T-helper 22 cell (primary cell): ENCODE measurements at regions not wholly inside any gene's neighbourhood (a gene's known extent, or its start where the extent isn't known, plus 50 kb on each side); places are given as distances from the start of the nearest gene placed in this dataset.

ENCODE experiments used
- DNase-seq: peaks from one replicate; pipeline ENCODE4 v3.0.0-alpha.2; 2020; ENCODE audit warnings: low read depth

DNA sequence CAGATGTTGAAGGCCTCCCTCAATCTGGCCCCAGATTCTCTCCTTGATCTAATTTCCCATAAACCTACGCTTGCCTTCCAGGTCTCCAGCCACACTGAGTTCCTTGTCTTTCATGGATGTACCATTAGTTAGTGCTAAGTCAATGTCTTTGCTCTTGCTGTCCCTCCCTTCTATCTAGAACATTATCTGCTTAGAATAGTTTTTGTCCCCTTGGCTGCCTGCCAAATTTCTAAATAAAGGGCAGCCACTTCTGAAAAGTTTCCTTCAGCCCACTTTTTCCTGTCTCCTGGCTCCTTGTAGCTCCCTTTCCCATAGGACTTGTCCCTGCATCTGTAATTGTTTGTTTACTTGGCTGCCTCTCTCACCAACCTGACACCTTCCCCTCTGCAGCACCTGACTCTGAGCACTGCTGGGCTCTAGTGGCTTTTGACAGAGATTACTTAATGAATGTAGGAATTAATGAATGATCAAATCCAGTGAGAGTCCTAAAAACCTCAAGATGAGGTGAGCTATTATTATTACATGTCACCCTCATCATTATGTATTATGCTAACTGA is 58.3 kb downstream of the CXCL12 start:
- DNase-seq, result no peak

DNA sequence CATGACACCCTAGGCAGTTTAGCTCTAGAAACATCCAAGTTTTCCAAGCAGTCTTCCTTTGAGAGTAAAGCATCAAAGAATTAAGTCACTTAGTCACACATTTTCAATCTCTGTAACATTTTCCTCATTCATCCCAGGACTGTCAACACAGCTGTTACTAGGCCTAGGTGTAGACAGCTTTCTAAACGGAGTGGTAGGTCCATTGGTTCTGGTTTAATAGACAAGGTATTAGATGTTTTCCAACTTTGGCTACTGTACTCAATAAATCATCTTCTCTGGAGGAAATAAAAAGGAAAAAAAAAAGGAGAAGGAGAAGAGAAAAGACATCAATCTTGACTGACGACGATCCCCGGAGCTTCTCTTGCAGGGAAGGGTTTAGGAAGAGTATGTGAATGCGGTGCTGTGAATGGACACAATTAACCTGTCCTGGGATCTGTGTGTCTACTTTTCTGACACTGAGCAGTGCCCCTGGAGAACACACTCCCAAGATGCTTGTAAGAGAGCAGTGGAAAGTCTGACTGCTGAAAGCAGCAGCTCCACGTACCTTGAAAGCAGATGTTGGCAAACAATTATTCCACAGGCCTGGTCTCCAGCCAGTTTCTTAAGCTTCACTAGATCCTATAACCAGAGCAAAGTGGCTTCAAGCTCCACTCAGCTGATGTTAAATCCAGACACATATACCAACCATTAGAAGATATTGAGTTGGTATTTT is 59.1 kb downstream of the CXCL12 start:
- no peak for DNase-seq

GRCh38 chr10:44325157-44325556 is 59.7 kb downstream of the CXCL12 start:
- DNase-seq, result no peak

- no peak for DNase-seq
Measured at GRCh38 chr10:44323838-44324237, 61.1 kb downstream of the CXCL12 start.

- no peak for DNase-seq
Measured at GRCh38 chr10:44322137-44322536, 62.8 kb downstream of the CXCL12 start.

DNA sequence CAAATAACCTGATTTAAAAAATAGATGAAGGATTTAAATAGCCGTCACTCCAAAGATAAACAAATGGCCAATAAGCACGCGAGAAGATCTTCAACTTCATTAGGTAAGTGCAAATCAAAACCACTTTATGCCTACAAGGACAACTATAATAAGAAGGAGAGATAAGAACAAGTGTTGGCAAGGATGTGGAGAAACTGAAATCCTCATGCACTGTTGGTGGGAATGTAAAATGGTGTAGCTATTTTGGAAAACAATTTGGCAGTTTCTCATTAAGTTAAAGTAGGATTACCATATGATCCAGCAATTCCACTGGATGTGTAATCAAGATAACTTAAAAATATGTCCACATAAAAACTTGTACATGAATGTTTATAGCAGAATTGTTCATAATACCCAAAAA is 64.1 kb downstream of the CXCL12 start:
- DNase-seq, result no peak

DNA sequence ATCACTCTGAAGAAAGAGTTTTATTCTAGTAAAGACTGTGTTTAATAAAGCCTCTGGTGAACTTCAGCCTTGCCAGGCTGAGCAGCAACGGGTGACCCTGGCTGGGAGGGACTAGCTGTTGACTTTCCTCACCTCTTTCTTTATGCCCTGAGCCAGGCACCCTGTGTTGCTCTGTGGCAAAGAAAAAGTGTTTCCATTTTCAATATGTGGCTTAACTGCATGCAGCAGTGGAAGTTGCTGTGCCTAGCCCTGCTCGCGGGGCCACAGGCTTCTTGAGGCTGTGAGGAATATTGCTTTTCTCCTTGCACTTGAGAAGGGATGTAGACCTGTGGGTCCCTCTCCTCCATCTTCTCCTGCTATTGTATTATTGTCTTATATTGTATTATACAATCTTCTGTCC is 67.0 kb downstream of the CXCL12 start:
- DNase-seq, result no peak

DNA sequence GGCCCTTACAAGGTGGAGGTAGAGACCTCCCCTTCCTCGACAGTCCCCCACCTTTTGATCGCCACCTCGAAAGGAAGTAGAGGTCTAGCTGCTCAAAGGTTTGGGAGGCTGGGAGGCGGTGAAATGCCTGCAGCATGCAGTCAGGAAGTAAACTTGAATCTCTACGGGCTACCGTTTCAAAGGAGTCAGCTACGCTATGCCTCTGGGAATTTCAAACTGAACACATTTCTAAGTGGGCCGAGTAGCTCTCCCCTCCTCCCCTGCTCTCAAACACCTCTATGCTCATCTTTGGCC is 68.0 kb downstream of the CXCL12 start:
- DNase-seq, result no peak

DNA sequence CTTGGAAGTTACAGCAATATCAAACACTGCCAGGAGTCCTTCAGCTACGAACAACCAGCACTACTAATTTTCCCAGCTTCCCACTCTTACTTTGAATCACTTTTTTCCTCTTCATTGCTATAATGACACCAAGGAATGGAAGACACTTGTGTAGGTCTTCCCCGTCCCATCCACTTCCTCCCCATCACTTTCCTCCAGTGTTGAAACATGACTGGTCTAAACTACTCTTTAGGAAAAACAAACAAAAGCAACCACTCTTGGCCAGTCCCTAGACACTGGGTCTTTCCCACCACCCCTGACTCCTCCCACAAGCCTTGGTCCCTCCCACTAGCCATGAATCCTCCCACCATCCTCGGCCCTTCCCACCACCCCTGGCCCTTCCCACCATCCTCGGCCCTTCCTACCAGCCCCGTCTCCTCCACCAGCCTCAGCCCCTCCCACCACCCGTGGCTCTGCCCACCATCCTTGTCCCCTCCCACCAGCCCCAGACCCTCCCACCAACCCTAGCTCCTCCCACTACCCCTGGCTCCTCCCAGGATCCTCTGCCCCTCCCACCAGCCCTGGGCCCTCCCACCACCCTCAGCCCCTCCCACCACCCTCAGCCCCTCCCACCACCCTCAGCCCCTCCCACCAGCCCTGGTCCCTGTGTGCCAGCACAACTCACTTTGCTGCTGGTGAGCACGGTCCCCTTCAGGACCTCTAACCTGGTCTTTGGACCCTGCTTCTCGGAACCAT is 68.5 kb downstream of the CXCL12 start:
- no peak for DNase-seq

DNA sequence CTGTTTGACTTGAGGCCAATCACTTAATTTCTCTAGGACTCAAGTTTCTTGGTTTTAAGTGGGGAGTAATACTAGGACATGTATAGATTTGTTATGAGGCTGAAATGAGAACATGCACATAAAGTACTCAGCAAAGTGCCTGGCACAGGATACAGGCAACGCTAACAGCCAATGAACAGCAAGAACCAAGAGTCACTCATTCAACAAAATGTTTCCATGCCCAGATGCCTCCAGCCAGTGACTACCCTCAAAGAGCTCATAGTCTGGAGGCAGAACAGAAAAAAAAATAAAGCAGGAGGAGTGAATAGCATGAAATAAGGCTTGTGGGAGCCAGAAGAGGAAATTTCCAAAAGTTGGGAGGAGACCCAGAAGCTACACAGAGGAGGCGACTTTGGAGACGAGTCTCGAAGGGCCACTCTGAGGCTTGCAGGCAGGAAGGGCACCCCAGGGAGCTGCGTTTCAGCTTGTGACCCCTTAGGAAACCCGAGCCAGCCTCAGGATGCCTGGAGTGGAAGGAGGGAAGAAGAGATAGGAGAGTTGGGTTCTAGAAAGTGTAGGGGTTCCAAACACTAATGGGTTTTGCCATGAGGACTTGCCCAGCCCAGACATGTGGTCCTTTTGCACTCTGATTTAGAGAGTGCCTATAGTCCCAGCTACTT is 70.0 kb downstream of the CXCL12 start:
- no peak for DNase-seq

GRCh38 chr10:44313761-44314165 is 71.1 kb downstream of the CXCL12 start:
- DNase-seq, result no peak

DNA sequence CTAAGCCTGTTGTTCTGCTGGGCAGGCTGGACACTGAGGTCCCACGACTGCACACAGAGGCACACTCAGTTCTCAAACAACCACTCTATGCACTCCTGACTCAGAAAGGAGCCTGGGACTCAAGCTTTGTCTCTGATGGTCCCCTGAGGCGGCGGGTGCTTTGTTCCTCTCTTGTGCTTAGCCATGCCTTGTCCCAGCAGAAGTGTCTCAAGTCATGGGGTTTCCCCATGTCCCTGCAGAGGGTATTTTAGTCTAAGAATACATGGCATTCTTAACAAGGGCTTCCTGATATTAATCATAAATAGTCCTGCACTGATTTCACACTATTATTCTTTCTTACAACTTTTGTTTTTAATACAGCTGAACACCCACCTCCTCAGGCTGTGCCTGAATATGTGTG is 72.5 kb downstream of the CXCL12 start:
- no peak for DNase-seq

DNA sequence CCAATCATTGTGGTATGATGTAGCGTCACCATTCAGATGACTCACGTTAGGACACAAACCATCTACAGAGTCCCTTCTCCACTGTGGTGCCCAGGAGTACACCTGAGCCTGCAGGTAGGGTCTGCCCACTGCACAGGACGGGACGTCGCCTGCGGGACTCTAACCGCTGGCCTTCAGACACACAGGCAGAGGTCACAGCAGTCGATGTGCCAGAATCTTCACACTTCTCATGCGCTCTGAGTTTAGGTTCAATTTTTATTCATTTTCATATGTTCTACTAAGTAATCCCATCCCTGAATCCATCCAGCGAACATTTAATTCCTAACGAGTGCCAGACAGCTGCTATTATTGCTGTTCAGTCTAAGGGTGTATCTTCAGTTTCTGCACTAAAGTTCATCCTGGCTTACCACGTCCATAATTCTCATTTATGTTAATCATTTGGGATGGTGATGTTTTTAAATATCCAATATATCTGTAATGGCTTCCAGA is 73.3 kb downstream of the CXCL12 start:
- no peak for DNase-seq

- DNase-seq, result no peak
Measured at GRCh38 chr10:44310762-44311562, 73.9 kb downstream of the CXCL12 start.

DNA sequence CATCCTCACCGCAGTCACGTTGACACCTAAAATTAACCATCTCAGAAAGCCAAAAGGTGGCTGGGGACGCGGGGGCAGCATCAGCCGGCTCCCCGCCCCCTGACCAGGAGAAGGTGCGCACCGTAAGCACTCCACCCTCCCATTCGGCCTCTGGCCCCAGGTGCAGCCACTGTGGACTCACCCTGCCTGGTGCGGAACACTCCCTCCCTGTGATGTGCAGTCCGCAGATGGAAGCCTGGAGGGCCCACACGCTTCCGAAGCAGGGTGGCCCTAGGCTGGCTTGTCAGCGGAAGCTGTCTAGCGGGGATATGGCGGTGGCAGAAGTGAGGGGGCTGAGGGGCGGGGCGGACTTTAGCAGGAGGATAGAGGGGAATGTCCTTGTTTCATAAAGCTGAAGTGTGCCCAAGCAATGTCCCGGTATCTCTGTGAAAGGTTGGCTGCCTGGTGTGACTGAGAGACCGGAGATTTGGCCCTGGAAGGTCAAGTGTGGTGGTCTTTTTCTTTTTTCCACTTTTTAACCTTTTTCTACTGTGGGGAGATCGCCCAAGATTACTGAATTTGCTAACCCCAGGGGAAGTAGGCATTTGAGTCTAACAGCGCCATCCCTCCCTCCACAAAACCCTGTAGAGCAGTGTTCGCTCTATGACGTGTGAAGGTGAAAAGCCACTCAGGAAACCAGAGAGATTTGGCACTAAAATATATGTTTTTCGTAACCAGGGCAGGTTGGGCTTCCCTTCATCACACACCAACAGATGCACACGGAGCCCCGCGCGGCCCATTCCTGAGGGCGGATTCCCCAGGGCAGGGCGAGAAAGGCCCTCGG is 74.7 kb downstream of the CXCL12 start:
- DNase-seq, result no peak

DNA sequence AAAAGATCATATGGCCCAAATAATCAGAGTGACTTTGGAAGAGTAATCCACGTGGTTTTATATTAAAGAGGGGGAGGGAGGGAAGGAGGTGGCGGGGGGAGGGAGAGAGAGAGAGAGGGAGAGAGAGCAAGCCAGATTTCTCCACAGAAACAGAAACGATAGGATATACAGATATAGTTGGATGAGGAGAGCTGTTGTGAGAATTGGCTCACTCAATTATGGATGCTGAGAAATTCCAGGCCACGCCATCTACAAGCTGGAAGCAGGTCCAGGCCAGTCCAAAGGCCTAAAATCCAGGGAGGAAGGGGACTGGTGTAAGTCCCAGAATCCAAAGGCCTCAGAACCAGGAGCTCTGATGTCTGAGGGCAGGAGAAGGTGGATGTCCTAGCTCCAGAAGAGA is 75.5 kb downstream of the CXCL12 start:
- DNase-seq, result no peak

DNA sequence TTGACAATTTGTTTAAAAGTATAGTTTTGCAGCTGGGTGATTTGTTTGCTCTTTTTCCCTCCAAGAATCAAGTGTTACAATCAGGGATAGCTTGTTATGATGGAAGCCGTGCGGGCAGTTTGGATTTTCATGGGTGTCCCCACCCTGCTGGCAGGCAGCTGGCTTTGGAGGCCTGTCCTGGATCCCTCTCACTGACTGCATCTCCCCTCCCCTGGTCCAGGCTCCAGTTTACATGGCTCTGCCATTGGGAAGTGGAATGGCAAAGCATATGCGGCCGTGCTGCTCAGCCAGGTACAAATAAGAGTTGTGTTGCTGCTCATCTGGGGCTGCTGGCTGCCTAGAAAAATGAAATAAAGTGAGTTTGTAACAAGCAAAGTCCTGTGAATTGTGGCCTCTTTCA is 76.0 kb downstream of the CXCL12 start:
- DNase-seq, result no peak

- DNase-seq, result no peak
Measured at GRCh38 chr10:44307691-44308090, 77.2 kb downstream of the CXCL12 start.

GRCh38 chr10:44306762-44307161 is 78.1 kb downstream of the CXCL12 start:
- no peak for DNase-seq

- DNase-seq, result no peak
Measured at GRCh38 chr10:44306147-44306710, 78.7 kb downstream of the CXCL12 start.

DNA sequence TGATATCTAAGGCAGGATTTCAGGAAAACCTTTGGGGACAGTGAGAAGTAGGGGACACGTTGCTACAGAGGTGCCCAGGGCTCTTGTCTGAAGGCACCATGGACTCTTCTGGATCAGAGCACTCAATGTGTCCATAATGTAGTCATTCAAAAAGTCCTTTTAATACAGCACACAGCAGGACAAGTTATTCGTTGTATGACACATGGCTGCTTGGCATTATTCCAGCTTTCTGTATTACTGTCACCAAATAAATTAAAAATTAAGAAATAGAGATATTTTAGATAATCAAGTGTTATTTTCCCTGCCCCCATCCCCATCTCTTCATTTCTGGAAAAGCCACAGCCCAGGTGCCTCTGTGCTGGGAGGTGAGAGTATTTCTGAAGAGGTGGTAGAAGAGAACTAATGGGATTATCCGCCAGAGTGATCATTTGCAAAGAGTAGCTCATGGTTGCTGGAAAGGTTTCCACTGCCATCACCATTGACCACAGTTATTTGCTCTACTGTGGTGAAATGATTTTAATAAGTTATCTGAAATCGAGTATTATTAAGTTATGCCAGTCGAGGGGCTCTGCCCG is 83.0 kb downstream of the CXCL12 start:
- no peak for DNase-seq
